Activated CD8-positive, alpha-beta T cell treated with anti-CD3 and anti-CD28 coated beads for 36 hours (primary cell): ENCODE measurements at regions not wholly inside any gene's neighbourhood (a gene's known extent, or its start where the extent isn't known, plus 50 kb on each side); places are given as distances from the start of the nearest gene placed in this dataset.
"Not testable (repeated sequence)": the region's sequence is repeated elsewhere in the genome, so short reads cannot be mapped to it uniquely, and the experiment has no call there.

ENCODE experiments used
- ATAC-seq: fragments of 200-7000 bp; cut with Tn5 transposase; one replicate; pipeline ENCODE4 v1.10.0; 2021; ENCODE audit warnings: mild to moderate bottlenecking, moderate library complexity
- CTCF ChIA-PET: fragments of 350-600 bp; sonication (Branson Sonifier 250); formaldehyde crosslinking; loops from one replicate; lab custom pipeline; 2021; ENCODE audit warnings: antibody characterized with exemption; lab: Charles Lee
- POLR2A ChIA-PET: fragments of 350-600 bp; sonication (Branson Sonifier 250); formaldehyde crosslinking; loops from one replicate; lab custom pipeline; 2021; ENCODE audit warnings: antibody characterized with exemption; lab: Charles Lee
- DNase-seq: peaks from one replicate; pipeline ENCODE4 v3.0.0-alpha.2; 2020
- H3K27ac Mint-ChIP-seq: one replicate; pipeline ENCODE4 v1.8.0; 2021; ENCODE audit warnings: mild to moderate bottlenecking, mixed read lengths
- H3K27me3 Mint-ChIP-seq: one replicate; pipeline ENCODE4 v1.8.0; 2021; ENCODE audit warnings: mixed read lengths
- H3K36me3 Mint-ChIP-seq: one replicate; pipeline ENCODE4 v1.8.0; 2021; ENCODE audit warnings: low read depth, mixed read lengths
- H3K4me1 Mint-ChIP-seq: one replicate; pipeline ENCODE4 v1.8.0; 2021; ENCODE audit warnings: low read depth, mixed read lengths
- H3K4me3 Mint-ChIP-seq: one replicate; pipeline ENCODE4 v1.8.0; 2021; ENCODE audit warnings: mild to moderate bottlenecking, moderate library complexity, mixed read lengths
- H3K9me3 Mint-ChIP-seq: one replicate; pipeline ENCODE4 v1.8.0; 2021; ENCODE audit warnings: mixed read lengths
- intact Hi-C: fragments of 100-400 bp; cut with micrococcal nuclease; formaldehyde crosslinking; loops from one replicate; pipeline ENCODE4 v1.10.0; 2022
- TF ChIP-seq, protein P1 (sequence below): fragments of 200-600 bp; IDR thresholded peaks from one replicate; pipeline ENCODE4 v1.8.0; 2022; ENCODE audit warnings: antibody characterized with exemption, mild to moderate bottlenecking

- Mint-ChIP-seq H3K27ac (no peak overlapping the region), H3K36me3 (no peaks in the 10 kb centered on the region), H3K27me3 (no peaks in the 10 kb centered on the region), H3K4me3 (no peak overlapping the region), H3K4me1 (no peaks in the 10 kb centered on the region), H3K9me3 (peaks cover 2% of the 10 kb centered on the region)
- ATAC-seq = no peak
- ChIA-PET CTCF (no interaction called here), POLR2A (no interaction called here)
- TF ChIP-seq, protein P1, sequence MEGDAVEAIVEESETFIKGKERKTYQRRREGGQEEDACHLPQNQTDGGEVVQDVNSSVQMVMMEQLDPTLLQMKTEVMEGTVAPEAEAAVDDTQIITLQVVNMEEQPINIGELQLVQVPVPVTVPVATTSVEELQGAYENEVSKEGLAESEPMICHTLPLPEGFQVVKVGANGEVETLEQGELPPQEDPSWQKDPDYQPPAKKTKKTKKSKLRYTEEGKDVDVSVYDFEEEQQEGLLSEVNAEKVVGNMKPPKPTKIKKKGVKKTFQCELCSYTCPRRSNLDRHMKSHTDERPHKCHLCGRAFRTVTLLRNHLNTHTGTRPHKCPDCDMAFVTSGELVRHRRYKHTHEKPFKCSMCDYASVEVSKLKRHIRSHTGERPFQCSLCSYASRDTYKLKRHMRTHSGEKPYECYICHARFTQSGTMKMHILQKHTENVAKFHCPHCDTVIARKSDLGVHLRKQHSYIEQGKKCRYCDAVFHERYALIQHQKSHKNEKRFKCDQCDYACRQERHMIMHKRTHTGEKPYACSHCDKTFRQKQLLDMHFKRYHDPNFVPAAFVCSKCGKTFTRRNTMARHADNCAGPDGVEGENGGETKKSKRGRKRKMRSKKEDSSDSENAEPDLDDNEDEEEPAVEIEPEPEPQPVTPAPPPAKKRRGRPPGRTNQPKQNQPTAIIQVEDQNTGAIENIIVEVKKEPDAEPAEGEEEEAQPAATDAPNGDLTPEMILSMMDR = no peak
- DNase-seq = no peak
- intact Hi-C loops = no loop called here
Measured at GRCh38 chr4:10803713-10804343, 119.3 kb upstream of the CLNK start.

GRCh38 chr4:10787365-10787764, 102.8 kb upstream of the CLNK start:
- Mint-ChIP-seq H3K4me3 (no peak overlapping the region), H3K36me3 (no peaks in the 10 kb centered on the region), H3K4me1 (no peaks in the 10 kb centered on the region), H3K27me3 (no peaks in the 10 kb centered on the region), H3K9me3 (no peaks in the 10 kb centered on the region), H3K27ac (no peak overlapping the region)
- DNase-seq = no peak
- TF ChIP-seq, protein P1 = no peak
- intact Hi-C loops = no loop called here
- ATAC-seq = no peak
- ChIA-PET POLR2A (no interaction called here), CTCF (no interaction called here)

- H3K4me1 Mint-ChIP-seq = no peaks in the 10 kb centered on the region
- H3K27me3 Mint-ChIP-seq = no peaks in the 10 kb centered on the region
- H3K4me3 Mint-ChIP-seq = no peak overlapping the region
- no peak overlapping the region for H3K27ac Mint-ChIP-seq
- no peak for ATAC-seq
- ChIA-PET CTCF (no interaction called here), POLR2A (interaction anchor here (0.7 kb wide), 1 partner anchor 642 kb away, joined by 3 read pairs; no protein-coding TSS in a partner anchor)
- intact Hi-C loops = no loop called here
- DNase-seq = no peak
- TF ChIP-seq, protein P1 = no peak
- no peaks in the 10 kb centered on the region for H3K9me3 Mint-ChIP-seq
- no peaks in the 10 kb centered on the region for H3K36me3 Mint-ChIP-seq
Measured at GRCh38 chr4:10784621-10785020, 100.1 kb upstream of the CLNK start.

- Mint-ChIP-seq H3K9me3 (no peaks in the 10 kb centered on the region), H3K4me3 (no peak overlapping the region), H3K27me3 (no peaks in the 10 kb centered on the region), H3K36me3 (no peaks in the 10 kb centered on the region), H3K4me1 (no peaks in the 10 kb centered on the region), H3K27ac (no peak overlapping the region)
- TF ChIP-seq, protein P1 = no peak
- CTCF ChIA-PET = no interaction called here
- ATAC-seq (no peak), DNase-seq (no peak)
- intact Hi-C loops = no loop called here
- POLR2A ChIA-PET = no interaction called here
Measured at GRCh38 chr4:10783351-10783750, 98.8 kb upstream of the CLNK start.

GRCh38 chr4:10781805-10782204, 97.2 kb upstream of the CLNK start:
- DNase-seq (no peak), ATAC-seq (no peak)
- no peaks in the 10 kb centered on the region for H3K36me3 Mint-ChIP-seq
- no peaks in the 10 kb centered on the region for H3K4me1 Mint-ChIP-seq
- ChIA-PET POLR2A (no interaction called here), CTCF (no interaction called here)
- intact Hi-C loops = no loop called here
- no peak overlapping the region for H3K27ac Mint-ChIP-seq
- no peaks in the 10 kb centered on the region for H3K9me3 Mint-ChIP-seq
- TF ChIP-seq, protein P1 = no peak
- no peaks in the 10 kb centered on the region for H3K27me3 Mint-ChIP-seq
- no peak overlapping the region for H3K4me3 Mint-ChIP-seq

DNA sequence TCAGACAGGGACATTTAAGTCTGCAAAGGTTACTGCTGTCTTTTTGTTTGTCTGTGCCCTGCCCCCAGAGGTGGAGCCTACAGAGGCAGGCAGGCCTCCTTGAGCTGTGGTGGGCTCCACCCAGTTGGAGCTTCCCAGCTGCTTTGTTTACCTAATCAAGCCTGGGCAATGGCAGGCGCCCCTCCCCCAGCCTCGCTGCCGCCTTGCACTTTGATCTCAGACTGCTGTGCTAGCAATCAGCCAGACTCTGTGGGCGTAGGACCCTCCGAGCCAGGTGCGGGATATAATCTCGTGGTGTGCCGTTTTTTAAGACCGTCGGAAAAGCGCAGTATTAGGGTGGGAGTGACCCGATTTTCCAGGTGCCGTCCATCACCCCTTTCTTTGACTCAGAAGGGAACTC, 96.2 kb upstream of the CLNK start:
- H3K27me3 Mint-ChIP-seq, CTCF ChIA-PET, POLR2A ChIA-PET, H3K36me3 Mint-ChIP-seq, DNase-seq, ATAC-seq, intact Hi-C loops, H3K4me1 Mint-ChIP-seq, H3K9me3 Mint-ChIP-seq, H3K27ac Mint-ChIP-seq, H3K4me3 Mint-ChIP-seq: not testable (repeated sequence)

DNA sequence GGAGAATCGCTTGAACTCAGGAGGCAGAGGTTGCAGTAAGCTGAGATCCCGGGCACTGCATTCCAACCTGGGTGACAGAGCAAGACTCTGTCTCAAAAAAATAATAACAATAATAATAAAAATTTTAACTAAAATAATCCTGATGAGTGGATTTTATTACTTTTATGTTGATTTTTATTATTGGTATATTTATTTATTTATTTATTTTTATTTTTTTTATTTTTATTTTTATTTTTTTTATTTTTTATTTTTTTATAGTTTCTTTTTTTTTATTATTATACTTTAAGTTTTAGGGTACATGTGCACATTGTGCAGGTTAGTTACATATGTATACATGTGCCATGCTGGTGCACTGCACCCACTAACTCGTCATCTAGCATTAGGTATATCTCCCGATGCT, 90.6 kb upstream of the CLNK start:
- H3K4me3 Mint-ChIP-seq, H3K9me3 Mint-ChIP-seq, H3K27me3 Mint-ChIP-seq, intact Hi-C loops, POLR2A ChIA-PET, ATAC-seq, H3K27ac Mint-ChIP-seq, DNase-seq, CTCF ChIA-PET, H3K4me1 Mint-ChIP-seq, H3K36me3 Mint-ChIP-seq: not testable (repeated sequence)
